ENCODE measurements at regions not wholly inside any gene's neighbourhood (a gene's known extent, or its start where the extent isn't known, plus 50 kb on each side); places are given as distances from the start of the nearest gene placed in this dataset.

- TF ChIP-seq CTCF (IDR thresholded peaks at IDR 0.05), result no peak
- peak overlapping the region; percentile 33 for H3K27ac ChIP-seq
- H3K79me2 ChIP-seq, result no peaks in the 10 kb centered on the region
- H3K36me3 ChIP-seq (ENCODE audit: control insufficient read depth, insufficient read depth, low read length), result no peaks in the 10 kb centered on the region
- no peak overlapping the region for H2AFZ ChIP-seq
- H3K4me3 ChIP-seq (ENCODE audit: low read depth, low read length), result no peak overlapping the region
- no peak overlapping the region for H3K4me2 ChIP-seq (ENCODE audit: low read length)
- H3K4me1 ChIP-seq, result peaks cover 47% of the 10 kb centered on the region
- H3K9ac ChIP-seq, result no peak overlapping the region
- H3K27me3 ChIP-seq (ENCODE audit: control insufficient read depth, insufficient read depth, low read length), result no peaks in the 10 kb centered on the region
- no peaks in the 10 kb centered on the region for H3K9me3 ChIP-seq (ENCODE audit: control insufficient read depth, low read length)
Observed at GRCh38 chr10:80755893-80756292, 218.2 kb downstream of the SH2D4B start.

GRCh38 chr10:80759693-80760092, 222.0 kb downstream of the SH2D4B start:
- H3K27me3 ChIP-seq (ENCODE audit: control insufficient read depth, insufficient read depth, low read length), result no peaks in the 10 kb centered on the region
- H3K4me1 ChIP-seq, result peaks cover 39% of the 10 kb centered on the region
- no peaks in the 10 kb centered on the region for H3K36me3 ChIP-seq (ENCODE audit: control insufficient read depth, insufficient read depth, low read length)
- H3K9me3 ChIP-seq (ENCODE audit: control insufficient read depth, low read length), result no peaks in the 10 kb centered on the region
- no peaks in the 10 kb centered on the region for H3K79me2 ChIP-seq
- no peak for TF ChIP-seq CTCF (IDR thresholded peaks at IDR 0.05)
- no peak overlapping the region for H3K4me3 ChIP-seq (ENCODE audit: low read depth, low read length)
- H3K9ac ChIP-seq, result no peak overlapping the region
- H3K27ac ChIP-seq, result peak overlapping the region; percentile 52
- no peak overlapping the region for H3K4me2 ChIP-seq (ENCODE audit: low read length)
- H2AFZ ChIP-seq, result peak overlapping the region; percentile 10

GRCh38 chr10:80760914-80761371, 223.2 kb downstream of the SH2D4B start:
- H3K27me3 ChIP-seq (ENCODE audit: control insufficient read depth, insufficient read depth, low read length), result no peaks in the 10 kb centered on the region
- peak overlapping the region; percentile 52 for H3K27ac ChIP-seq
- H2AFZ ChIP-seq, result peak overlapping the region; percentile 9
- no peaks in the 10 kb centered on the region for H3K9me3 ChIP-seq (ENCODE audit: control insufficient read depth, low read length)
- no peak overlapping the region for H3K4me2 ChIP-seq (ENCODE audit: low read length)
- H3K36me3 ChIP-seq (ENCODE audit: control insufficient read depth, insufficient read depth, low read length), result no peaks in the 10 kb centered on the region
- TF ChIP-seq CTCF (IDR thresholded peaks at IDR 0.05), result no peak
- H3K9ac ChIP-seq, result no peak overlapping the region
- H3K4me3 ChIP-seq (ENCODE audit: low read depth, low read length), result no peak overlapping the region
- peaks cover 27% of the 10 kb centered on the region for H3K4me1 ChIP-seq
- no peaks in the 10 kb centered on the region for H3K79me2 ChIP-seq

GRCh38 chr10:80767963-80768362, 230.3 kb downstream of the SH2D4B start:
- Histone ChIP-seq H3K36me3 (ENCODE audit: control insufficient read depth, insufficient read depth, low read length) (no peaks in the 10 kb centered on the region), H3K9me3 (ENCODE audit: control insufficient read depth, low read length) (no peaks in the 10 kb centered on the region), H3K9ac (no peak overlapping the region), H3K4me2 (ENCODE audit: low read length) (no peak overlapping the region), H3K79me2 (no peaks in the 10 kb centered on the region), H3K4me1 (peaks cover 12% of the 10 kb centered on the region), H3K27ac (no peak overlapping the region), H2AFZ (no peak overlapping the region), H3K27me3 (ENCODE audit: control insufficient read depth, insufficient read depth, low read length) (no peaks in the 10 kb centered on the region), H3K4me3 (ENCODE audit: low read depth, low read length) (no peak overlapping the region)
- TF ChIP-seq CTCF (IDR thresholded peaks at IDR 0.05), result no peak

- no peak for TF ChIP-seq CTCF (IDR thresholded peaks at IDR 0.05)
- Histone ChIP-seq H3K9ac (no peak overlapping the region), H3K4me2 (ENCODE audit: low read length) (no peak overlapping the region), H3K79me2 (no peaks in the 10 kb centered on the region), H3K36me3 (ENCODE audit: control insufficient read depth, insufficient read depth, low read length) (no peaks in the 10 kb centered on the region), H3K4me1 (peaks cover 12% of the 10 kb centered on the region), H3K27ac (no peak overlapping the region), H3K4me3 (ENCODE audit: low read depth, low read length) (no peak overlapping the region), H2AFZ (peak overlapping the region; percentile 44), H3K9me3 (ENCODE audit: control insufficient read depth, low read length) (no peaks in the 10 kb centered on the region), H3K27me3 (ENCODE audit: control insufficient read depth, insufficient read depth, low read length) (no peaks in the 10 kb centered on the region)
Observed at GRCh38 chr10:80769700-80770160, 232.0 kb downstream of the SH2D4B start.
